HTR-8/SVneo (cell line): ENCODE measurements at regions not wholly inside any gene's neighbourhood (a gene's known extent, or its start where the extent isn't known, plus 50 kb on each side); places are given as distances from the start of the nearest gene placed in this dataset.

Experiments used
- DNase-seq: peaks from one replicate; pipeline ENCODE4 v3.0.0; 2011; ENCODE audit warnings: low spot score, mixed read lengths; ENCODE audit not compliant: insufficient read length
- FAIRE-seq: peaks from 2 replicates; lab custom pipeline; 2011; peaks lifted over from hg19 to GRCh38; lab: Jason Lieb, UNC

DNA sequence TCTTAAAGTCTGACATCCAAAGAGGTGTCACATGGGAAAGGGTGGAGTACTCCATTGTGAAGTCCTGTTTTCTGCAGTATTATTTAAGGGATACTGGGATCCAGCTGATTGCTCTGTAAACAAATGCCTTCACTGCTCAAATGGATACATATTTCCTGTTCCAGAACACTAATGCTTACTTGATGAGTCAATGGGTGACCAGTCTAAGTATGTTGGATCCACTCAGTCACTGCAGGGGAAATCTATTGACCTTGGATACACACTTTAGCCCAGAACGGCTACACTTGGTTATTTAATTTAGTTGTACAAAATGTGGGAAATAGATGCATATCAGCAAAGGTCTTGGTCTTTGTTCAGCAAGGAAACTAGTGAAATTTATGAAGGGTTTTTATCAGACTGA is 261.4 kb downstream of the MAP2K4 start:
- DNase-seq, result no peak
- FAIRE-seq, result peak; percentile 9

DNA sequence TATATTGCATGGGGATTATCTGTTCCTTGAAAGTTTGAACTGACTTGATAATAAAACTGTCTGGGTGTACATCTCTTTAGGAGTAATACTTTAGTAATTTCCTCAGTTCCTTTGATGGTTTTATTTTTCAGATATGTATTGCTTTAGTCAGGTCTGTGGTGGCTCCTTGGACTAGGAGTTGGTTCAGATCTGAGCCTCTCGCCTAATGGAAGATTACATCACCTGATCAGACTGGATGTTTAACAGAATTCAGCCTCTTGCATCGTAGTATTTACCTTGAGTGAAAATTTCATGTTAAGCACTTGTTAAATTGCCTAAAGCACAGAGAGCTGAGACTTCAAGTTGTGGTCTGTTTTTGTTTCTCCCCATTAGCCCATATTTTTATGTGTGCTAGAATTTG is 267.3 kb downstream of the MAP2K4 start:
- FAIRE-seq (no peak), DNase-seq (no peak)

DNA sequence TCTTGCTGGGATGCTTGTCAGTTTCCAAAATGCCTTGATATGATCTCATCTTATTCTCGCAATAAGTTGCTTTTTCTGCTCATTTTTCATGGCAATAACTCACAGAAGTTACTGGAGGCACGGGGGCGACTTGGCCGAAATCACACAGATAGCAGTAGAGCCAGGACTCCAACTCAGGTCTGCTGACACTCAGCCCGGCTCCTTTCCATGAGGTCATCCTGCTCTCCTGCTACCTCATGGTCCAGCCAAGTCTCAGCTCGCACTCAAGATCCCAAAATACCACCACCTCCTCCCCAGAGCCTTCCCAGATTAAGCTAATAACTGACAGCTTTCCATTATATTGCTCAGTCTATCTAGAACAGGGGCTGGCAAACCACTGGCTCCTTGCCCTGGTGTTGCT is 269.5 kb downstream of the MAP2K4 start:
- DNase-seq (no peak), FAIRE-seq (no peak)

- DNase-seq (no peak), FAIRE-seq (no peak)
These were observed 275.5 kb downstream of the MAP2K4 start for GRCh38 chr17:12296209-12296625.

- FAIRE-seq, result no peak
- no peak for DNase-seq
These were observed 280.9 kb downstream of the MAP2K4 start for GRCh38 chr17:12301551-12301950.

DNA sequence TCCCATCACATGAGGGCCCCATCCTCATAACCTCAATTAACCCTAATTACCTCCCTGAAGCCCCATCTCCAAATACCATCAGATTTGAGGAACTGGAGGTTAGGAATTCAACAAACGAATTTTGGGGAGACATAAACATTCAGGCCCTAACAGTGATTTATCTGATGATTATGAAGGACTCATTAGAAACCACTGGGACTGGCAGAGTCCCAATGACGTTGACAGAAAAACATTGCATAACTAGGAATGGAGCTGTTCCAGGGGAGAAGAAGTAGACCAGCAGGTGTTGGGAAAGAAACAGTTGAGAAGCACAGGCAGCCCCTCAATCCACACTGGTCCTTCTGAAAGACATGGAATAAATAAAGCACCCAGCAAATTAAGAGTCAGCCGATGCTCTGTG is 282.0 kb downstream of the MAP2K4 start:
- no peak for FAIRE-seq
- DNase-seq, result no peak

GRCh38 chr17:12310811-12311210 is 290.1 kb downstream of the MAP2K4 start:
- no peak for FAIRE-seq
- no peak for DNase-seq

GRCh38 chr17:12312692-12313091 is 292.0 kb downstream of the MAP2K4 start:
- FAIRE-seq (no peak), DNase-seq (no peak)

- DNase-seq (no peak), FAIRE-seq (no peak)
These were observed 293.1 kb downstream of the MAP2K4 start for GRCh38 chr17:12313786-12314185.

GRCh38 chr17:12316021-12316420 is 295.3 kb downstream of the MAP2K4 start:
- FAIRE-seq (no peak), DNase-seq (no peak)

DNA sequence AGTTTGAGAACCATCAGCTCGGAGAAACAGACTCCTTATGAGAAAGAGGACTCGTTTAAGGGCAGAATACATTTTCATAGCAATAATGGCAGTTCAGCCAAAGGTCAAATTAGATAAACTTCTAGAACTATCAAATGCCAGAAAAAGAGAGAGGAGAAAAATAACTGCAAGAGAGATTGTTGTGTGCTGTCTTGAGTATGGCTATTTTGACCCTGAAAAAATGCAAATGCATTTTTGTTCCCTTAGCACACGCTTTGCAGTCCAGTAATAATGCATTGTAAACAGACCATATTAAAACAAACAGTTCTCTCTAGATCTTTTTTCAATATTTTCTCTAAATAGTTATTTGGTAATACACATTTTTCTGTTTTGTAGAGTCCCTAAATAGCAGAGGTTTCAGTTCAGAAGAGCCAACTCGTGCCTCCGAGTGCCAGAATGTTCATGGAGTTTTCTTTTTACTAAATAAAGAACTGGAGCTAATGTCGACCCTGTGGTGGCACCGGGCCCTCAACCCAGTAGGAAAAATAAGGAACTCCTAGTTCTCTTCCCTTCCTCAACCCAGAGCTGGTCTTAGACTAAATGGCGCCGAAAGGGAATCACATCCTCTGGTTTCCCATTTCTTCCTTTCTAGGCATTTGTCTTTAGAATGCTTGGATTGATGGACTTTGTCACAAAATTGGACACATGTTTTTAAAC is 298.0 kb downstream of the MAP2K4 start:
- FAIRE-seq, result no peak
- no peak for DNase-seq

- DNase-seq, result no peak
- FAIRE-seq, result no peak
These were observed 299.6 kb downstream of the MAP2K4 start for GRCh38 chr17:12320286-12320685.

GRCh38 chr17:12328204-12328603 is 307.5 kb downstream of the MAP2K4 start:
- no peak for DNase-seq
- no peak for FAIRE-seq

GRCh38 chr17:12330456-12330855 is 309.8 kb downstream of the MAP2K4 start:
- no peak for DNase-seq
- no peak for FAIRE-seq

- FAIRE-seq, result no peak
- no peak for DNase-seq
These were observed 320.7 kb downstream of the MAP2K4 start for GRCh38 chr17:12341328-12341727.

DNA sequence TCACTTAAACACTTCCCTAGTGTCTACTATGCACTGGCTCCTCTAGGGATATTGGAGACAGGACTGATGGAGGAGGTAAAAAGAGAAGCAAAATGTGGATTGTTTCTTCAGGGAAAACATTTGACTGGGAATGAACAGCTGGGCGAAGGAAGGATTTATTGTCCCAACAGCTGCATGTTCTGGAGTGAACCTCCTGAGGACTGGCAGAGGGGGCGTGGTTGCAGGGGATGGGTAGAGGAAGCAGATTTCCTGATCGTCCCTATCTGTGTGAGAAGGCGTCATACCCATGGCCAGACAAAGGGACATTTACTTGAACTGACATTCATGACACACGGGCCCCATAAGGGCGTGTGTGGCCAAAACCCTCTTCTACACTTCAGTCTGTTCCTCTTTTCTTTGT is 321.5 kb downstream of the MAP2K4 start:
- FAIRE-seq, result no peak

DNA sequence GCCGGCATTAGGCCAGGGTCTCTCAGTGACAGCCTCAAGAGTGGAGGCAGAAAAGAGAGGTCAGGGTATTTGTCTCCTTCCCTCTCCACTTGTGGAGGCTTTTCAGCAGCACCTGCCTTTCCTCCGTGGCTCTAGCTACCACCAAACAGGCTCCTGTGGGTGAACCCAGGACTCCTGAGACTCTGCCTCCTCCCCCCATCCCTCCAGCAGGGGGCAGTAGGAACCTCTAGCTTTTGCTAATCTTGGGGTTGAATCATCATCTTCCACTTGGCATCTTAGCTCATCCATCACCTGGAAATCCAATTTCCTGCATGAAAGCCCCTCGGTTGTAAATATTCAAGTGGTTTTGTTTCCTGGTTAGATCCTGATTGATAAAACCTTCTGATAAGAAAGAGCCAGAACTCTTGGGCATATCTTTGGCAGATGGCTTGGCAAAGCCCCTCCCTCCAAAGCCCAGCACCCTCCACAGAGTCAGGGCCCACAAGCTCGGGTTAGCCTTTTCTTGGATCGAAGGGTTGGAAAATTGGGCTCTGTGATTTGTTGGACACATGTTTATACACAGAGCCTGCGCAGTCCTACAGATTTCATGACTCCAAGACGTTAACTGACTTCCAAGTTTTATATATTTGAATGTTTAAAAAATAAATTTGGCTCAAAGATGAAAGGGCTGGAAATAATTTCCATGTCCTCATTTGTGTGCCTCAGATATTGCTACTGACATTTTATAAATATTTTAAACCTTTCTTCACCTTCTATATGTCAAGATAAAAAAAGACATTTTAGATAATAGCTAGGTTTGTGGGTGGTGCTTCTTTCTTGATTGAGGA is 322.1 kb downstream of the MAP2K4 start:
- no peak for FAIRE-seq
- peak; percentile 41 for DNase-seq

More for the DNA sequence above, 321.5 kb downstream of the MAP2K4 start:
- DNase-seq, result no peak

GRCh38 chr17:12348476-12348875 is 317.2 kb upstream of the MYOCD start:
- DNase-seq (no peak), FAIRE-seq (no peak)

- DNase-seq, result no peak
- FAIRE-seq, result no peak
These were observed 316.4 kb upstream of the MYOCD start for GRCh38 chr17:12349297-12349696.

- no peak for FAIRE-seq
- no peak for DNase-seq
These were observed 313.6 kb upstream of the MYOCD start for GRCh38 chr17:12352127-12352526.

- DNase-seq (no peak), FAIRE-seq (no peak)
These were observed 308.1 kb upstream of the MYOCD start for GRCh38 chr17:12357600-12357999.

- FAIRE-seq (no peak), DNase-seq (no peak)
These were observed 307.2 kb upstream of the MYOCD start for GRCh38 chr17:12358477-12358876.
